ENCODE measurements at regions not wholly inside any gene's neighbourhood (a gene's known extent, or its start where the extent isn't known, plus 50 kb on each side); places are given as distances from the start of the nearest gene placed in this dataset.

- no peak for TF ChIP-seq MAX (IDR thresholded peaks at IDR 0.05; ENCODE audit: low read depth, low read length)
- no peak for TF ChIP-seq MYC (IDR thresholded peaks at IDR 0.05; ENCODE audit: low read depth, low read length)
- TF ChIP-seq POLR2A (IDR thresholded peaks at IDR 0.05; ENCODE audit: extremely low read depth, insufficient read length), result no peak
- no peak for TF ChIP-seq CTCF (IDR thresholded peaks at IDR 0.05; ENCODE audit: low read depth, low read length)
- H3K4me3 ChIP-seq (ENCODE audit: low read depth, low read length), result no peak overlapping the region
- DNase-seq (ENCODE audit: low read depth), result no peak
Measured at GRCh38 chr20:48156951-48157700, 371.8 kb upstream of the SULF2 start.

- H3K4me3 ChIP-seq (ENCODE audit: low read depth, low read length), result no peak overlapping the region
- no peak for TF ChIP-seq MYC (IDR thresholded peaks at IDR 0.05; ENCODE audit: low read depth, low read length)
- no peak for TF ChIP-seq MAX (IDR thresholded peaks at IDR 0.05; ENCODE audit: low read depth, low read length)
- DNase-seq (ENCODE audit: low read depth), result no peak
Measured at GRCh38 chr20:48156521-48156920, 371.2 kb upstream of the SULF2 start.

- no peak for DNase-seq (ENCODE audit: low read depth)
- TF ChIP-seq MYC (IDR thresholded peaks at IDR 0.05; ENCODE audit: low read depth, low read length), result no peak
- no peak for TF ChIP-seq CTCF (IDR thresholded peaks at IDR 0.05; ENCODE audit: low read depth, low read length)
- H3K4me3 ChIP-seq (ENCODE audit: low read depth, low read length), result no peak overlapping the region
Measured at GRCh38 chr20:48155268-48155667, 370.0 kb upstream of the SULF2 start.

- TF ChIP-seq POLR2A (IDR thresholded peaks at IDR 0.05; ENCODE audit: extremely low read depth, insufficient read length) (no peak), CTCF (IDR thresholded peaks at IDR 0.05; ENCODE audit: low read depth, low read length) (no peak), MYC (IDR thresholded peaks at IDR 0.05; ENCODE audit: low read depth, low read length) (no peak), MAX (IDR thresholded peaks at IDR 0.05; ENCODE audit: low read depth, low read length) (no peak)
- no peak overlapping the region for H3K4me3 ChIP-seq (ENCODE audit: low read depth, low read length)
- no peak for DNase-seq (ENCODE audit: low read depth)
Measured at GRCh38 chr20:48154040-48154765, 368.9 kb upstream of the SULF2 start.

DNA sequence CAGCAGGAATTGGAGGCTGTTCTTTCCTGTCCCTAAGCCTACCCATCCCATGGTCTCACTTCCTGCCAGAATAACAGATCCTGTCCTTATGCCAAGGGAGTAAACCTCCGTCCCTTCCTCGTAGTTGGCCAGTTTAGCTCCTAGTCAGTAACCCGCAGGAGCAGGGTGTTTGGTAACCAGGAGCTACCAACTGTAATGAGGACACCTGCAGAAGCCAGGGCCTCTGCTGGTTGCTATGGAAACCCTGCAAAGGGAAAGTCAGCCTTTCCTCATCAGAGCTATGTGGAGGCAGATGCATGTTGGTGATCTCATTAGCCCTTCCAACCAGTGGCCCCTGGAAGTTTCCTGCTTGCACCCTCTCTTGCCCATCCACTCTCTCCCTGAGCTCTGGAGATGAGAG, 368.2 kb upstream of the SULF2 start:
- TF ChIP-seq POLR2A (IDR thresholded peaks at IDR 0.05; ENCODE audit: extremely low read depth, insufficient read length) (no peak), CTCF (IDR thresholded peaks at IDR 0.05; ENCODE audit: low read depth, low read length) (no peak), MYC (IDR thresholded peaks at IDR 0.05; ENCODE audit: low read depth, low read length) (no peak), MAX (IDR thresholded peaks at IDR 0.05; ENCODE audit: low read depth, low read length) (no peak)
- no peak overlapping the region for H3K4me3 ChIP-seq (ENCODE audit: low read depth, low read length)
- DNase-seq (ENCODE audit: low read depth), result no peak

DNA sequence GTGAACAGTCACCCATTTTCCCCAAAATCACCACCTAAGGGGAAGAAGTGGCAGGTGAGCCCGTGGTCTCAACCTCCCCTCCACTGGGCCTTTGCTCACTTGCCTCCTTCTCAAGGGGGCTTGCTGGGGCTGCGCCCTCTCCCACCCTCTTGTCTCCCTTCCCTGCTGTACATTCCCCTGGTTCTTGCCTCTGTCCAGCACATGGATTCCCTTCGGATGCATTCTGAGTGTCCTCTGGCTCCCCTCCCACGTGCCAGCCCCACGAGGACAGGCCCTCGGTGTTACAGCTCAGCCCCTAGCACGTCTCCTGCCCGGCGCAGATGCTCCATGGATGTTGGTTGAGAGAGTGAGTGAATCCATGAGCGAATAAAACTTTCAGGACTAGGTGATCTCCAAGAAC, 367.8 kb upstream of the SULF2 start:
- no peak for TF ChIP-seq POLR2A (IDR thresholded peaks at IDR 0.05; ENCODE audit: extremely low read depth, insufficient read length)
- no peak for TF ChIP-seq MAX (IDR thresholded peaks at IDR 0.05; ENCODE audit: low read depth, low read length)
- no peak for DNase-seq (ENCODE audit: low read depth)
- no peak overlapping the region for H3K4me3 ChIP-seq (ENCODE audit: low read depth, low read length)
